Small intestine (tissue), 7 donors: ENCODE measurements at regions not wholly inside any gene's neighbourhood (a gene's known extent, or its start where the extent isn't known, plus 50 kb on each side); places are given as distances from the start of the nearest gene placed in this dataset.
"Not testable (repeated sequence)": the region's sequence is repeated elsewhere in the genome, so short reads cannot be mapped to it uniquely, and the experiment has no call there.

Source experiments
- DNase-seq, 2 donors: peaks; one replicate each; pipeline versions ENCODE4 v3.0.0 to v3.0.0-alpha.2; 2013
- FAIRE-seq: peaks from 2 replicates; lab custom pipeline; 2012; peaks lifted over from hg19 to GRCh38; lab: Jason Lieb, UNC
- H3K27ac ChIP-seq, 3 donors: one replicate each; pipeline ENCODE4 v1.5.1; 2013; ENCODE audit warnings: low read length in 2 of 3, mild to moderate bottlenecking in 2 of 3, control low read depth in 1 of 3, inconsistent platforms in 1 of 3, low read depth in 1 of 3, moderate library complexity in 1 of 3
- H3K27me3 ChIP-seq, 3 donors: one replicate each; pipeline ENCODE4 v1.6.1; 2013; ENCODE audit warnings: low read length in 3 of 3, inconsistent platforms in 1 of 3; ENCODE audit not compliant: control insufficient read depth in 3 of 3, insufficient read depth in 3 of 3
- H3K36me3 ChIP-seq, 3 donors: one replicate each; pipeline ENCODE4 v1.6.1; 2013; ENCODE audit warnings: low read length in 3 of 3, inconsistent platforms in 1 of 3, low read depth in 1 of 3, mild to moderate bottlenecking in 1 of 3, moderate library complexity in 1 of 3; ENCODE audit not compliant: control insufficient read depth in 3 of 3, insufficient read depth in 2 of 3
- H3K4me1 ChIP-seq, 3 donors: one replicate each; pipeline ENCODE4 v1.6.1; 2013; ENCODE audit warnings: low read length in 2 of 3, inconsistent platforms in 1 of 3, low read depth in 1 of 3, mild to moderate bottlenecking in 1 of 3, moderate library complexity in 1 of 3; ENCODE audit not compliant: control insufficient read depth in 3 of 3, insufficient read depth in 2 of 3
- H3K4me3 ChIP-seq, 3 donors: one replicate each; pipeline ENCODE4 v1.5.1; 2013; ENCODE audit warnings: low read length in 3 of 3, control low read depth in 1 of 3, inconsistent platforms in 1 of 3, low read depth in 1 of 3, mild to moderate bottlenecking in 1 of 3, moderate library complexity in 1 of 3
- H3K9me3 ChIP-seq, 2 donors: one replicate each; pipeline ENCODE4 v1.6.1; 2013; ENCODE audit warnings: low read depth in 1 of 2, low read length in 1 of 2; ENCODE audit not compliant: control insufficient read depth in 2 of 2, insufficient read depth in 1 of 2
- WGBS, 3 donors: extraction: QIAGEN DNeasy Blood & Tissue Kit; methylation state at CpG; one replicate each; pipeline ENCODE4 v1.1.7; 2013; 5-methylcytosine and 5-hydroxymethylcytosine counted together
- donor health status: healthy with polysubstance abuse.
- donor health status: control.
- donor health status: control.
- donor health status: Bipolar disorder and iron deficiency.
- donor health status: healthy.

GRCh38 chr2:133675-134593 is 87.6 kb upstream of the FAM110C start:
- Histone ChIP-seq H3K36me3 (no peaks in the 10 kb centered on the region), H3K9me3 (no peaks in the 10 kb centered on the region), H3K4me3 (no peak overlapping the region), H3K27ac (peak overlapping the region in 1 of 3 donors; percentile 8), H3K27me3 (peaks cover 0 to 4% (median 0%) of the 10 kb centered on the region in 3 donors), H3K4me1 (no peaks in the 10 kb centered on the region)
- WGBS, 3 donors = 33 to 44% (median 40%) methylated on average over 7 of the region's 7 CpGs
- FAIRE-seq = no peak
- peak; percentile 37 to 52 for DNase-seq

- H3K27me3 ChIP-seq, H3K36me3 ChIP-seq, H3K4me3 ChIP-seq, H3K4me1 ChIP-seq, FAIRE-seq, DNase-seq, H3K27ac ChIP-seq, H3K9me3 ChIP-seq: not testable (repeated sequence)
- 91 to 95% (median 91%) methylated on average over 10 to 31 of the region's 31 CpGs for WGBS, 3 donors
These were observed 80.5 kb upstream of the FAM110C start for GRCh38 chr2:126769-127168.

- H3K4me3 ChIP-seq = no peak overlapping the region
- no peaks in the 10 kb centered on the region for H3K9me3 ChIP-seq
- FAIRE-seq (no peak), DNase-seq (no peak)
- H3K4me1 ChIP-seq = no peaks in the 10 kb centered on the region
- H3K27me3 ChIP-seq = peaks cover 0 to 2% (median 0%) of the 10 kb centered on the region in 3 donors
- H3K36me3 ChIP-seq = no peaks in the 10 kb centered on the region
- no peak overlapping the region for H3K27ac ChIP-seq
- 59 to 71% (median 70%) methylated on average over 3 of the region's 3 CpGs for whole genome bisulfite sequencing, 3 donors
These were observed 78.1 kb upstream of the FAM110C start for GRCh38 chr2:124241-124880.

GRCh38 chr2:116953-117352 is 70.6 kb upstream of the FAM110C start:
- Histone ChIP-seq H3K27ac (no peak overlapping the region), H3K9me3 (peaks cover 0 to 2% of the 10 kb centered on the region in 2 donors), H3K4me1 (no peaks in the 10 kb centered on the region), H3K36me3 (no peaks in the 10 kb centered on the region), H3K4me3 (no peak overlapping the region), H3K27me3 (no peaks in the 10 kb centered on the region)
- FAIRE-seq (no peak), DNase-seq (no peak)
- 88 to 97% (median 96%) methylated on average over 2 of the region's 2 CpGs for WGBS, 3 donors

GRCh38 chr2:115303-115702 is 69.0 kb upstream of the FAM110C start:
- Histone ChIP-seq H3K9me3 (peaks cover 0 to 2% of the 10 kb centered on the region in 2 donors), H3K27ac (no peak overlapping the region), H3K36me3 (no peaks in the 10 kb centered on the region), H3K4me1 (no peaks in the 10 kb centered on the region), H3K27me3 (no peaks in the 10 kb centered on the region), H3K4me3 (no peak overlapping the region)
- FAIRE-seq (no peak), DNase-seq (no peak)
- WGBS, 3 donors = 38 to 46% (median 43%) methylated on average over 3 of the region's 3 CpGs

GRCh38 chr2:114616-115015 is 68.3 kb upstream of the FAM110C start:
- Histone ChIP-seq H3K27ac (no peak overlapping the region), H3K27me3 (no peaks in the 10 kb centered on the region), H3K36me3 (no peaks in the 10 kb centered on the region), H3K9me3 (peaks cover 0 to 2% of the 10 kb centered on the region in 2 donors), H3K4me3 (no peak overlapping the region), H3K4me1 (no peaks in the 10 kb centered on the region)
- WGBS, 3 donors = 68 to 79% (median 71%) methylated on average over 8 of the region's 8 CpGs
- no peak for FAIRE-seq
- DNase-seq = no peak

- WGBS, 3 donors = 12 to 20% (median 13%) methylated on average over 1 of the region's 1 CpG
- no peak for DNase-seq
- Histone ChIP-seq H3K36me3 (no peaks in the 10 kb centered on the region), H3K4me3 (no peak overlapping the region), H3K4me1 (no peaks in the 10 kb centered on the region), H3K9me3 (peaks cover 0 to 8% of the 10 kb centered on the region in 2 donors), H3K27ac (no peak overlapping the region), H3K27me3 (no peaks in the 10 kb centered on the region)
- FAIRE-seq = no peak
These were observed 63.7 kb upstream of the FAM110C start for GRCh38 chr2:109998-110397.

GRCh38 chr2:108920-109809 is 62.9 kb upstream of the FAM110C start:
- DNase-seq (no peak), FAIRE-seq (no peak)
- no peaks in the 10 kb centered on the region for H3K36me3 ChIP-seq
- 60 to 74% (median 70%) methylated on average over 5 of the region's 5 CpGs for WGBS, 3 donors
- no peak overlapping the region for H3K27ac ChIP-seq
- H3K27me3 ChIP-seq = no peaks in the 10 kb centered on the region
- H3K4me1 ChIP-seq = no peaks in the 10 kb centered on the region
- peaks cover 0 to 5% of the 10 kb centered on the region in 2 donors for H3K9me3 ChIP-seq
- no peak overlapping the region for H3K4me3 ChIP-seq
